HL-60 (cell line): ENCODE measurements at regions not wholly inside any gene's neighbourhood (a gene's known extent, or its start where the extent isn't known, plus 50 kb on each side); places are given as distances from the start of the nearest gene placed in this dataset.

Experiments used
- DNase-seq, 2 experiments: peaks; one replicate each; pipeline ENCODE4 v3.0.0-alpha.2; 2010 to 2020; ENCODE audit warnings: low read depth in 1 of 2, low spot score in 1 of 2
- H3K27ac ChIP-seq: fragments of 250-450 bp; sonication (Bioruptor Pico); replicated peaks from 2 replicates; pipeline ENCODE4 v1.5.1; 2020; ENCODE audit warnings: mild to moderate bottlenecking, moderate library complexity
- H3K27me3 ChIP-seq: fragments of 250-450 bp; sonication (Bioruptor Pico); 2 replicates; pipeline ENCODE4 v1.5.1; 2021; ENCODE audit warnings: mild to moderate bottlenecking, moderate library complexity; ENCODE audit not compliant: insufficient read depth, poor library complexity, severe bottlenecking
- H3K4me3 ChIP-seq: replicated peaks from 2 replicates; pipeline ENCODE4 v1.5.1; 2011; ENCODE audit warnings: mild to moderate bottlenecking, control low read depth, low read length; ENCODE audit not compliant: insufficient read depth
- GABPA ChIP-seq: IDR thresholded peaks from 2 replicates; pipeline ENCODE4 v1.6.1; 2012; ENCODE audit warnings: low read depth
- POLR2AphosphoS5 ChIP-seq: IDR thresholded peaks from 2 replicates; pipeline ENCODE4 v1.6.1; 2012; ENCODE audit warnings: low read depth
- SPI1 ChIP-seq: IDR thresholded peaks from 2 replicates; pipeline ENCODE4 v1.6.1; 2012; ENCODE audit warnings: low read depth, mild to moderate bottlenecking, borderline replicate concordance
- TF ChIP-seq, protein P1 (sequence below): IDR thresholded peaks from 2 replicates; pipeline ENCODE4 v1.6.1; 2012; ENCODE audit warnings: low read depth; ENCODE audit not compliant: insufficient replicate concordance
- TF ChIP-seq, protein P2 (sequence below): IDR thresholded peaks from one replicate; pipeline ENCODE4 v1.5.1; 2011; ENCODE audit warnings: low read length, control low read depth, inconsistent platforms; ENCODE audit not compliant: insufficient read depth

DNA sequence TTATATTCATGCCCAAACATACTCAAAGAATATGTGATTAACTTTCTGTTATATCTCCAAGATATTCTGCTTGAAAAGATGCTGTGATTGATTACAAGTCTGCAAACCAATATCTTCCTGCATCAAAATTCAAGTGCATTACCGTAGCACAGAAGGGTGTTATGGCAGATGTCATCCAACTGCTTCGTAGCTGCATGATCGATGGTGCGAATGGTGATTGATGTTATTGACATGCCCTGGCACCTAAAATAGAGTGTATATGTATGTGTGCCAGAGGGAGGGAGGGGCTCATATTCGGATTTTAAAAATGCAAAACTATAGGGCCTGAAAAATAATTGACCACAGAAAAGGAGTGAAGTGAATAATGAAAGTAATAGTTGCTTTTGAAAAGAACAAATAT, 882.1 kb upstream of the NUDT12 start:
- no peak for TF ChIP-seq GABPA
- no peak for TF ChIP-seq SPI1
- TF ChIP-seq, protein P1, sequence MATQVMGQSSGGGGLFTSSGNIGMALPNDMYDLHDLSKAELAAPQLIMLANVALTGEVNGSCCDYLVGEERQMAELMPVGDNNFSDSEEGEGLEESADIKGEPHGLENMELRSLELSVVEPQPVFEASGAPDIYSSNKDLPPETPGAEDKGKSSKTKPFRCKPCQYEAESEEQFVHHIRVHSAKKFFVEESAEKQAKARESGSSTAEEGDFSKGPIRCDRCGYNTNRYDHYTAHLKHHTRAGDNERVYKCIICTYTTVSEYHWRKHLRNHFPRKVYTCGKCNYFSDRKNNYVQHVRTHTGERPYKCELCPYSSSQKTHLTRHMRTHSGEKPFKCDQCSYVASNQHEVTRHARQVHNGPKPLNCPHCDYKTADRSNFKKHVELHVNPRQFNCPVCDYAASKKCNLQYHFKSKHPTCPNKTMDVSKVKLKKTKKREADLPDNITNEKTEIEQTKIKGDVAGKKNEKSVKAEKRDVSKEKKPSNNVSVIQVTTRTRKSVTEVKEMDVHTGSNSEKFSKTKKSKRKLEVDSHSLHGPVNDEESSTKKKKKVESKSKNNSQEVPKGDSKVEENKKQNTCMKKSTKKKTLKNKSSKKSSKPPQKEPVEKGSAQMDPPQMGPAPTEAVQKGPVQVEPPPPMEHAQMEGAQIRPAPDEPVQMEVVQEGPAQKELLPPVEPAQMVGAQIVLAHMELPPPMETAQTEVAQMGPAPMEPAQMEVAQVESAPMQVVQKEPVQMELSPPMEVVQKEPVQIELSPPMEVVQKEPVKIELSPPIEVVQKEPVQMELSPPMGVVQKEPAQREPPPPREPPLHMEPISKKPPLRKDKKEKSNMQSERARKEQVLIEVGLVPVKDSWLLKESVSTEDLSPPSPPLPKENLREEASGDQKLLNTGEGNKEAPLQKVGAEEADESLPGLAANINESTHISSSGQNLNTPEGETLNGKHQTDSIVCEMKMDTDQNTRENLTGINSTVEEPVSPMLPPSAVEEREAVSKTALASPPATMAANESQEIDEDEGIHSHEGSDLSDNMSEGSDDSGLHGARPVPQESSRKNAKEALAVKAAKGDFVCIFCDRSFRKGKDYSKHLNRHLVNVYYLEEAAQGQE: no peak
- TF ChIP-seq, protein P2, sequence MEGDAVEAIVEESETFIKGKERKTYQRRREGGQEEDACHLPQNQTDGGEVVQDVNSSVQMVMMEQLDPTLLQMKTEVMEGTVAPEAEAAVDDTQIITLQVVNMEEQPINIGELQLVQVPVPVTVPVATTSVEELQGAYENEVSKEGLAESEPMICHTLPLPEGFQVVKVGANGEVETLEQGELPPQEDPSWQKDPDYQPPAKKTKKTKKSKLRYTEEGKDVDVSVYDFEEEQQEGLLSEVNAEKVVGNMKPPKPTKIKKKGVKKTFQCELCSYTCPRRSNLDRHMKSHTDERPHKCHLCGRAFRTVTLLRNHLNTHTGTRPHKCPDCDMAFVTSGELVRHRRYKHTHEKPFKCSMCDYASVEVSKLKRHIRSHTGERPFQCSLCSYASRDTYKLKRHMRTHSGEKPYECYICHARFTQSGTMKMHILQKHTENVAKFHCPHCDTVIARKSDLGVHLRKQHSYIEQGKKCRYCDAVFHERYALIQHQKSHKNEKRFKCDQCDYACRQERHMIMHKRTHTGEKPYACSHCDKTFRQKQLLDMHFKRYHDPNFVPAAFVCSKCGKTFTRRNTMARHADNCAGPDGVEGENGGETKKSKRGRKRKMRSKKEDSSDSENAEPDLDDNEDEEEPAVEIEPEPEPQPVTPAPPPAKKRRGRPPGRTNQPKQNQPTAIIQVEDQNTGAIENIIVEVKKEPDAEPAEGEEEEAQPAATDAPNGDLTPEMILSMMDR: no peak
- no peak for TF ChIP-seq POLR2AphosphoS5
- no peaks in the 10 kb centered on the region for H3K27me3 ChIP-seq
- H3K4me3 ChIP-seq: no peak overlapping the region
- H3K27ac ChIP-seq: no peak overlapping the region
- no peak for DNase-seq

DNA sequence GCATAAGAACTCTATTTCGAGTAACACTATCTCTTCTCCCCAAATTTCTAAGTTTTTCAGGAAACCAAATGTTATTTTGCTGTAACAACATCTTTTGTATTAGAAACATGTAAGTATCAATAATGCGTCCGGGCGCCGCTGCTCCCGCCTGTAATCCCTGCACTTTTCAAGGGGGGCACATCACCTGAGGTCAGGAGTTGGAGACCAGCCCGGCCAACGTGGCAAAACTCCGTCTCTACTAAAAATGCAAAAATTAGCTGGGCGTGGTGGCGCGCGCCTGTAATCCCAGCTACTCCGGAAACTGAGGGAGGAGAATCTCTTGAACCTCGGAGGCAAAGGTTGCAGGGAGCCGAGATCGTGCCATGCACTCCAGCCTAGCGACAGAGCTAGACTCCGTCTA, 881.1 kb upstream of the NUDT12 start:
- no peak for DNase-seq
- no peaks in the 10 kb centered on the region for H3K27me3 ChIP-seq
- H3K4me3 ChIP-seq: no peak overlapping the region
- TF ChIP-seq, protein P2: no peak
- TF ChIP-seq GABPA (no peak), POLR2AphosphoS5 (no peak), SPI1 (no peak)
- TF ChIP-seq, protein P1: no peak
- no peak overlapping the region for H3K27ac ChIP-seq

DNA sequence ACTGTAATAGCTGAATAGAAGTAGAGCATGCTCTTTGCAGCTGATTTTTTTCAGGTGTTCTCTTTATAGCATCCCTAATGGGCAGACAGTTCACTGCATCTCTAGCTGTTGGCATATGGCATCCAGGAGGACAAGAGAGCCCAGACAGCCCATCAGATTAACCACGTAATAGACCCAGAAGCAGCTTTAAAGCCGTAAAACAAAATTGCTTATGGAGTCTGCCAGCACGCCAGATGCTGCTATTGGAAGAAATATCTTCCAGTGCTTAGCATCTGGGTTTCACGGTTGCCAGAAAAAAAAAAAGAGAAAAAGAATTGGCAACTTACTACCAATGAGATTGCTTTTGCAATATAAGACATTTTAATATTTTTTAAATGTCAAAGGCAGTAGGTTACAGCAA, 869.4 kb upstream of the NUDT12 start:
- no peak for DNase-seq
- no peak for TF ChIP-seq SPI1
- TF ChIP-seq, protein P2: no peak
- TF ChIP-seq GABPA: no peak
- TF ChIP-seq POLR2AphosphoS5: no peak
- no peak overlapping the region for H3K4me3 ChIP-seq
- H3K27ac ChIP-seq: no peak overlapping the region
- H3K27me3 ChIP-seq: no peaks in the 10 kb centered on the region

DNA sequence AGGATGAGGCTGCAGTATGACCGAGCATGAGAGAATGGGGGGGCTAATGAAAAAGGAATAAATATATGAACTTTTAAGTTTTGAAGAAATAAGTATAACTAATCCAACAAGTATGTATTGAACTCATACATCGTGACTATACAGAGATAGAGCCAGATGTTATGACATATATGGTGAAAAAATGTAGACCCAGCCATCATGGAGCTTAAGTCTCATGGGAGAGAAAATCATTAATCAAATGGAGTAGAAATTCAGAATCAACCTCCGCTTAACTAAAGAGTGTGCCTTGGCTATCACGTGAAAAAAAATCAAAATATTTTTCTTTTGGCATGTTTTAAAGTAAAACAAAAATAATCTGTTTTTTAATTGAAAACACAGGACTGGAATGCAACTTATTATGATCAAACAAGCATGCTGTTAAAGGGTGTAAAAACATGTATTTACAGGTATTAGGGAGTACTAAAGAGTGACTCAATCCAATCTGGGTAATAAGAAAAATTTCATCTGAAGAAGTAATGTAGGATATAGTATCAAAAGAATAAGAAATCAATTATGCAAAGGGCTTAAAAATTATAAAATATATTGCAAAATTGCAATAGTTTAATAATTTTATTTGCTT, 868.5 kb upstream of the NUDT12 start:
- TF ChIP-seq, protein P2: no peak
- no peak for TF ChIP-seq GABPA
- no peak for TF ChIP-seq SPI1
- TF ChIP-seq, protein P1: no peak
- no peak for TF ChIP-seq POLR2AphosphoS5
- no peaks in the 10 kb centered on the region for H3K27me3 ChIP-seq
- H3K4me3 ChIP-seq: no peak overlapping the region
- DNase-seq: no peak
- no peak overlapping the region for H3K27ac ChIP-seq
